HCT116 (cell line): ENCODE measurements at regions not wholly inside any gene's neighbourhood (a gene's known extent, or its start where the extent isn't known, plus 50 kb on each side); places are given as distances from the start of the nearest gene placed in this dataset.

ENCODE experiments used
- ATAC-seq: fragments of 200-7000 bp; cut with Tn5 transposase; 2 replicates; pipeline ENCODE4 v1.9.1; 2020; ENCODE audit warnings: mild to moderate bottlenecking, moderate library complexity
- BruUV-seq: library from RNA; stranded (reverse); fragments of 400-500 nt; replicated peaks from 2 replicates; lab custom pipeline; 2021; lab: Mats Ljungman, UMichigan
- CTCF ChIA-PET: fragments of 300-600 bp; sonication (Branson Sonifier 250); formaldehyde crosslinking; loops from one replicate; lab custom pipeline; 2021; ENCODE audit warnings: antibody characterized with exemption; lab: Charles Lee
- POLR2A ChIA-PET: fragments of 300-600, 350-600 bp; sonication (Branson Sonifier 250); formaldehyde crosslinking; loops from one replicate; lab custom pipeline; 2021; ENCODE audit warnings: antibody characterized with exemption; lab: Charles Lee
- RAD21 ChIA-PET, 2 experiments: fragments of 300-600 bp; sonication (Branson Sonifier 250); formaldehyde crosslinking; loops; one replicate each; lab custom pipeline; 2023; ENCODE audit warnings: low total read pairs in 2 of 2; ENCODE audit not compliant: uncharacterized antibody in 2 of 2, unreplicated experiment in 2 of 2, low non-redundant PET in 1 of 2; lab: Charles Lee
- DNase-seq: peaks from one replicate; pipeline ENCODE4 v3.0.0-alpha.2; 2010; ENCODE audit warnings: low read depth, low spot score
- H2AFZ ChIP-seq: fragments of 200-600 bp; shearing (Covaris generic), sonication (generic); 2 replicates; pipeline ENCODE4 v1.6.1; 2017; ENCODE audit warnings: low read depth, mixed run types, mixed read lengths, antibody characterized with exemption, low read length; ENCODE audit not compliant: poor library complexity, severe bottlenecking
- H3K27ac ChIP-seq: 2 replicates; pipeline ENCODE4 v1.5.1; 2012; ENCODE audit warnings: low read depth, low read length
- H3K27me3 ChIP-seq: fragments of 200-600 bp; sonication (generic); 2 replicates; pipeline ENCODE4 v1.6.1; 2016; ENCODE audit warnings: mixed run types, low read length, mixed read lengths; ENCODE audit not compliant: insufficient read depth
- H3K36me3 ChIP-seq, 2 experiments: fragments of 200-500 bp in 1 of 2; fragments of 200-600 bp in 1 of 2; sonication (Bioruptor generic) in 1 of 2; sonication (generic) in 1 of 2; 2 replicates each; pipeline versions ENCODE4 v1.5.1 to v1.6.1; 2014 to 2016; ENCODE audit warnings: low read length in 2 of 2, inconsistent platforms in 1 of 2, mixed read lengths in 1 of 2, mixed run types in 1 of 2; ENCODE audit not compliant: insufficient read depth in 2 of 2, control insufficient read depth in 1 of 2
- H3K4me1 ChIP-seq, 2 experiments: fragments of 200-600 bp in 1 of 2; sonication (generic) in 1 of 2; 2 replicates each; pipeline versions ENCODE4 v1.5.1 to v1.6.1; 2012 to 2017; ENCODE audit warnings: low read length in 2 of 2, inconsistent platforms in 1 of 2, mild to moderate bottlenecking in 1 of 2, mixed read lengths in 1 of 2, mixed run types in 1 of 2, moderate library complexity in 1 of 2; ENCODE audit not compliant: insufficient read depth in 2 of 2, control insufficient read depth in 1 of 2
- H3K4me2 ChIP-seq: fragments of 200-600 bp; sonication (generic); 2 replicates; pipeline ENCODE4 v1.6.1; 2017; ENCODE audit warnings: mixed run types, low read length, mixed read lengths
- H3K4me3 ChIP-seq, 2 experiments: fragments of 200-600 bp in 1 of 2; sonication (generic) in 1 of 2; replicated peaks in 1 of 2; 2 replicates each; pipeline ENCODE4 v1.5.1; 2011 to 2016; ENCODE audit warnings: low read length in 2 of 2, control low read depth in 1 of 2, low read depth in 1 of 2, mild to moderate bottlenecking in 1 of 2, mixed read lengths in 1 of 2, mixed run types in 1 of 2
- H3K79me2 ChIP-seq: fragments of 200-600 bp; sonication (generic); 2 replicates; pipeline ENCODE4 v1.6.1; 2017; ENCODE audit warnings: mild to moderate bottlenecking, mixed run types, low read length, moderate library complexity, mixed read lengths; ENCODE audit not compliant: insufficient read depth
- H3K9ac ChIP-seq: fragments of 200-600 bp; sonication (generic); 2 replicates; pipeline ENCODE4 v1.6.1; 2016; ENCODE audit warnings: low read length, mixed read lengths
- H3K9me2 ChIP-seq: fragments of 200-600 bp; sonication (generic), shearing (Covaris generic); 2 replicates; pipeline ENCODE4 v1.6.1; 2017; ENCODE audit warnings: mixed run types, mild to moderate bottlenecking, moderate library complexity; ENCODE audit not compliant: insufficient read depth
- H3K9me3 ChIP-seq, 2 experiments: fragments of 200-500 bp in 1 of 2; fragments of 200-600 bp in 1 of 2; sonication (Bioruptor generic) in 1 of 2; sonication (generic) in 1 of 2; 2 replicates each; pipeline ENCODE4 v1.6.1; 2014 to 2017; ENCODE audit warnings: low read length in 2 of 2, mixed read lengths in 2 of 2, inconsistent platforms in 1 of 2, low read depth in 1 of 2, mild to moderate bottlenecking in 1 of 2, mixed run types in 1 of 2, moderate library complexity in 1 of 2; ENCODE audit not compliant: control insufficient read depth in 1 of 2, insufficient read depth in 1 of 2
- H4K20me1 ChIP-seq: fragments of 200-600 bp; sonication (generic), shearing (Covaris generic); 2 replicates; pipeline ENCODE4 v1.6.1; 2017; ENCODE audit warnings: mixed run types, mild to moderate bottlenecking, moderate library complexity; ENCODE audit not compliant: insufficient read depth
- CBX3 ChIP-seq: IDR thresholded peaks from 2 replicates; pipeline ENCODE4 v1.6.1; 2012; ENCODE audit warnings: low read depth
- CEBPB ChIP-seq: IDR thresholded peaks from 2 replicates; pipeline ENCODE4 v1.6.1; 2012; ENCODE audit warnings: low read depth
- CTCF ChIP-seq, 3 experiments: fragments of 200-600 bp in 1 of 3; sonication (generic) in 1 of 3; IDR thresholded peaks in 2 of 3; conservative IDR thresholded peaks in 1 of 3; 2 replicates each; pipeline ENCODE4 v1.5.1; 2012 to 2017; ENCODE audit warnings: low read depth in 2 of 3, low read length in 2 of 3, antibody characterized with exemption in 1 of 3, borderline replicate concordance in 1 of 3, control low read depth in 1 of 3, mild to moderate bottlenecking in 1 of 3, mixed read lengths in 1 of 3, mixed run types in 1 of 3, moderate library complexity in 1 of 3; ENCODE audit not compliant: insufficient read depth in 1 of 3
- EZH2 ChIP-seq: fragments of 200-600 bp; sonication (generic); IDR thresholded peaks from 2 replicates; pipeline ENCODE4 v1.6.1; 2017; ENCODE audit warnings: antibody characterized with exemption, mixed run types
- REST ChIP-seq: IDR thresholded peaks from 2 replicates; pipeline ENCODE4 v1.6.1; 2012; ENCODE audit warnings: low read depth
- SP1 ChIP-seq: IDR thresholded peaks from 2 replicates; pipeline ENCODE4 v1.6.1; 2012; ENCODE audit warnings: low read depth
- YY1 ChIP-seq: IDR thresholded peaks from 2 replicates; pipeline ENCODE4 v1.6.1; 2011; ENCODE audit warnings: low read length, low read depth, moderate library complexity, mild to moderate bottlenecking; ENCODE audit not compliant: insufficient replicate concordance; ENCODE audit errors: extremely low read depth
- ZBTB33 ChIP-seq: IDR thresholded peaks from 2 replicates; pipeline ENCODE4 v1.6.1; 2011; ENCODE audit warnings: mild to moderate bottlenecking, low read length, moderate library complexity; ENCODE audit not compliant: insufficient replicate concordance; ENCODE audit errors: extremely low read depth
- intact Hi-C: fragments of 100-400 bp; cut with micrococcal nuclease; formaldehyde crosslinking; loops from 2 replicates; pipeline ENCODE4 v1.10.0; 2022
- TF ChIP-seq, protein P1 (sequence below): IDR thresholded peaks from 2 replicates; pipeline ENCODE4 v1.6.1; 2012

DNA sequence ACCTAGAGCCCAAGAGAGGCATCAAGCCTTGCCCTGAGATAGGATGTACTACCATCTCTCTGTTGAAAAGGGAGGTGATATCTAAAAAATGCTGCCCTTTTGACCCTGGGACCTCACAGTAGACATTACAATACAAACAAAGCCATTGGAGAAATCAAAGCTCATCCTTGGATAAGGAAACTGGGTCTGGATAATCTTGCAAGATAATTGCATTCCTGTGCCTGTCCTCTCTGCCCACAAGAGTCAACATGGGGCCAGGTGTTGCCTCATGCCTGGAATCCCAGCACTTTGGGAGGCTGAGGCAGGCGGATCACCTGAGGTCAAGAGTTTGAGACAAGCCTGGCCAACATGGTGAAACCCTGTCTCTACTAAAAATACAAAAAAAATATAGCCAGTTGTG is 57.3 kb upstream of the DLG1 start:
- no peaks in the 10 kb centered on the region for H3K27me3 ChIP-seq
- H3K27ac ChIP-seq = no peak overlapping the region
- H3K9ac ChIP-seq = no peak overlapping the region
- no TSS peak for BruUV-seq
- intact Hi-C loops = no loop called here
- H3K9me2 ChIP-seq = no peaks in the 10 kb centered on the region
- H4K20me1 ChIP-seq = no peaks in the 10 kb centered on the region
- peaks cover 0 to 11% of the 10 kb centered on the region in 2 experiments; a peak in 2 of 4 replicates for H3K9me3 ChIP-seq
- no peak overlapping the region for H2AFZ ChIP-seq
- CTCF ChIA-PET = no interaction called here
- no peak for ATAC-seq
- TF ChIP-seq REST (no peak), CEBPB (no peak), CBX3 (no peak), SP1 (no peak), EZH2 (no peak), ZBTB33 (no peak), CTCF (IDR thresholded peaks at IDR 0.05 in 2 of 3, conservative IDR thresholded peaks at IDR 0.05 in 1 of 3; ENCODE audit: borderline replicate concordance in 1 of 3, insufficient read depth in 1 of 3, low read depth in 2 of 3, low read length in 2 of 3) (no peak), YY1 (no peak)
- TF ChIP-seq, protein P1, sequence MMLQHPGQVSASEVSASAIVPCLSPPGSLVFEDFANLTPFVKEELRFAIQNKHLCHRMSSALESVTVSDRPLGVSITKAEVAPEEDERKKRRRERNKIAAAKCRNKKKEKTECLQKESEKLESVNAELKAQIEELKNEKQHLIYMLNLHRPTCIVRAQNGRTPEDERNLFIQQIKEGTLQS = no peak
- RAD21 ChIA-PET = no interaction called here
- no peaks in the 10 kb centered on the region for H3K36me3 ChIP-seq
- POLR2A ChIA-PET = no interaction called here
- H3K4me1 ChIP-seq = no peaks in the 10 kb centered on the region
- no peak for DNase-seq
- no peak overlapping the region for H3K4me3 ChIP-seq
- no peaks in the 10 kb centered on the region for H3K79me2 ChIP-seq
- no peak overlapping the region for H3K4me2 ChIP-seq
